GM19238 (cell line): ENCODE measurements at regions not wholly inside any gene's neighbourhood (a gene's known extent, or its start where the extent isn't known, plus 50 kb on each side); places are given as distances from the start of the nearest gene placed in this dataset.
"Not testable (repeated sequence)": the region's sequence is repeated elsewhere in the genome, so short reads cannot be mapped to it uniquely, and the experiment has no call there.

Source experiments
- DNase-seq: peaks from one replicate; pipeline ENCODE4 v3.0.0; 2011; ENCODE audit warnings: low spot score; ENCODE audit not compliant: insufficient read length

GRCh38 chr14:43326501-43327407 lies 1180.3 kb downstream of the FSCB start:
- not testable (repeated sequence) for DNase-seq

- DNase-seq = no peak
Measured at GRCh38 chr14:43316427-43316826, 1190.7 kb downstream of the FSCB start.

GRCh38 chr14:43313719-43314118 lies 1193.4 kb downstream of the FSCB start:
- no peak for DNase-seq

GRCh38 chr14:43308421-43309110 lies 1198.5 kb downstream of the FSCB start:
- no peak for DNase-seq

GRCh38 chr14:43307836-43308235 lies 1199.2 kb downstream of the FSCB start:
- DNase-seq = no peak

GRCh38 chr14:43306053-43306452 lies 1201.0 kb downstream of the FSCB start:
- no peak for DNase-seq

- DNase-seq = no peak
Measured at GRCh38 chr14:43297794-43298193, 1209.3 kb downstream of the FSCB start.

- not testable (repeated sequence) for DNase-seq
Measured at GRCh38 chr14:43296061-43296460, 1211.0 kb downstream of the FSCB start.

GRCh38 chr14:43285575-43285974 lies 1221.5 kb downstream of the FSCB start:
- DNase-seq = no peak

GRCh38 chr14:43260056-43260455 lies 1247.0 kb downstream of the FSCB start:
- DNase-seq = no peak

GRCh38 chr14:43258396-43258795 lies 1248.7 kb downstream of the FSCB start:
- DNase-seq = no peak

GRCh38 chr14:43256996-43257395 lies 1250.1 kb downstream of the FSCB start:
- not testable (repeated sequence) for DNase-seq

GRCh38 chr14:43252866-43253265 lies 1254.2 kb downstream of the FSCB start:
- DNase-seq = no peak

GRCh38 chr14:43249591-43249990 lies 1257.5 kb downstream of the FSCB start:
- DNase-seq = no peak

GRCh38 chr14:43249116-43249515 lies 1258.0 kb downstream of the FSCB start:
- DNase-seq = no peak

- no peak for DNase-seq
Measured at GRCh38 chr14:43247877-43248276, 1259.2 kb downstream of the FSCB start.

GRCh38 chr14:43244142-43244625 lies 1262.9 kb downstream of the FSCB start:
- no peak for DNase-seq

- no peak for DNase-seq
Measured at GRCh38 chr14:43243168-43243567, 1263.9 kb downstream of the FSCB start.

GRCh38 chr14:43232261-43232660 lies 1274.8 kb downstream of the FSCB start:
- no peak for DNase-seq

- no peak for DNase-seq
Measured at GRCh38 chr14:43215524-43215923, 1291.6 kb downstream of the FSCB start.

GRCh38 chr14:43207189-43207588 lies 1299.9 kb downstream of the FSCB start:
- DNase-seq = no peak

- no peak for DNase-seq
Measured at GRCh38 chr14:43204816-43205215, 1302.3 kb downstream of the FSCB start.
